ENCODE measurements at regions not wholly inside any gene's neighbourhood (a gene's known extent, or its start where the extent isn't known, plus 50 kb on each side); places are given as distances from the start of the nearest gene placed in this dataset.
"Not testable (repeated sequence)": the region's sequence is repeated elsewhere in the genome, so short reads cannot be mapped to it uniquely, and the experiment has no call there.

GRCh38 chr16:86953631-86954391 lies 363.4 kb downstream of the C16orf95 start:
- no peak for ATAC-seq
- H3K4me1 ChIP-seq = no peaks in the 10 kb centered on the region
- TF ChIP-seq, protein P1, sequence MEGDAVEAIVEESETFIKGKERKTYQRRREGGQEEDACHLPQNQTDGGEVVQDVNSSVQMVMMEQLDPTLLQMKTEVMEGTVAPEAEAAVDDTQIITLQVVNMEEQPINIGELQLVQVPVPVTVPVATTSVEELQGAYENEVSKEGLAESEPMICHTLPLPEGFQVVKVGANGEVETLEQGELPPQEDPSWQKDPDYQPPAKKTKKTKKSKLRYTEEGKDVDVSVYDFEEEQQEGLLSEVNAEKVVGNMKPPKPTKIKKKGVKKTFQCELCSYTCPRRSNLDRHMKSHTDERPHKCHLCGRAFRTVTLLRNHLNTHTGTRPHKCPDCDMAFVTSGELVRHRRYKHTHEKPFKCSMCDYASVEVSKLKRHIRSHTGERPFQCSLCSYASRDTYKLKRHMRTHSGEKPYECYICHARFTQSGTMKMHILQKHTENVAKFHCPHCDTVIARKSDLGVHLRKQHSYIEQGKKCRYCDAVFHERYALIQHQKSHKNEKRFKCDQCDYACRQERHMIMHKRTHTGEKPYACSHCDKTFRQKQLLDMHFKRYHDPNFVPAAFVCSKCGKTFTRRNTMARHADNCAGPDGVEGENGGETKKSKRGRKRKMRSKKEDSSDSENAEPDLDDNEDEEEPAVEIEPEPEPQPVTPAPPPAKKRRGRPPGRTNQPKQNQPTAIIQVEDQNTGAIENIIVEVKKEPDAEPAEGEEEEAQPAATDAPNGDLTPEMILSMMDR (IDR thresholded peaks at IDR 0.05) = no peak
- no peaks in the 10 kb centered on the region for H3K36me3 ChIP-seq
- H3K27me3 ChIP-seq = peaks cover 0 to 54% of the 10 kb centered on the region in 2 donors
- H3K27ac ChIP-seq = no peak overlapping the region
- intact Hi-C loops (cut with DNase I) = no loop called here
- H3K9me3 ChIP-seq = no peaks in the 10 kb centered on the region
- no peak for DNase-seq
- H3K4me3 ChIP-seq = no peak overlapping the region

GRCh38 chr16:86955136-86955855 lies 361.9 kb downstream of the C16orf95 start:
- TF ChIP-seq, protein P1 (IDR thresholded peaks at IDR 0.05) = no peak
- DNase-seq (no peak), ATAC-seq (no peak)
- H3K27me3 ChIP-seq = peaks cover 0 to 69% of the 10 kb centered on the region in 2 donors
- H3K27ac ChIP-seq = no peak overlapping the region
- no peaks in the 10 kb centered on the region for H3K4me1 ChIP-seq
- intact Hi-C loops (cut with DNase I) = no loop called here
- H3K9me3 ChIP-seq = no peaks in the 10 kb centered on the region
- H3K4me3 ChIP-seq = no peak overlapping the region
- no peaks in the 10 kb centered on the region for H3K36me3 ChIP-seq

GRCh38 chr16:86956437-86956836 lies 360.8 kb downstream of the C16orf95 start:
- intact Hi-C loops (cut with DNase I) = no loop called here

GRCh38 chr16:86957662-86958198 lies 359.5 kb downstream of the C16orf95 start:
- H3K27ac ChIP-seq; H3K9me3 ChIP-seq; H3K36me3 ChIP-seq; H3K4me1 ChIP-seq; H3K4me3 ChIP-seq; DNase-seq; ATAC-seq; intact Hi-C loops (cut with DNase I): not testable (repeated sequence)
- H3K27me3 ChIP-seq = peaks cover 0 to 88% of the 10 kb centered on the region in 2 donors

More at GRCh38 chr16:86956437-86956836, 360.8 kb downstream of the C16orf95 start:
- Histone ChIP-seq H3K9me3 (no peaks in the 10 kb centered on the region), H3K4me1 (no peaks in the 10 kb centered on the region), H3K27ac (no peak overlapping the region), H3K27me3 (peaks cover 0 to 79% of the 10 kb centered on the region in 2 donors), H3K4me3 (no peak overlapping the region), H3K36me3 (no peaks in the 10 kb centered on the region)
- TF ChIP-seq, protein P1 (IDR thresholded peaks at IDR 0.05) = no peak
- ATAC-seq (no peak), DNase-seq (no peak)

- H3K27ac ChIP-seq = no peak overlapping the region
- TF ChIP-seq, protein P1 (IDR thresholded peaks at IDR 0.05) = no peak
- intact Hi-C loops (cut with DNase I) = no loop called here
- H3K4me1 ChIP-seq = no peaks in the 10 kb centered on the region
- peaks cover 0 to 84% of the 10 kb centered on the region in 2 donors for H3K27me3 ChIP-seq
- no peaks in the 10 kb centered on the region for H3K9me3 ChIP-seq
- no peak for ATAC-seq
- no peak for DNase-seq
- H3K4me3 ChIP-seq = no peak overlapping the region
- H3K36me3 ChIP-seq = no peaks in the 10 kb centered on the region
Measured at GRCh38 chr16:86958423-86958822, 358.8 kb downstream of the C16orf95 start.
